Choroid plexus epithelial cell (primary cell): ENCODE measurements at regions not wholly inside any gene's neighbourhood (a gene's known extent, or its start where the extent isn't known, plus 50 kb on each side); places are given as distances from the start of the nearest gene placed in this dataset.

Source experiments
- DNase-seq: peaks from one replicate; pipeline ENCODE4 v3.0.0-alpha.2; 2010; ENCODE audit warnings: low read depth
- H3K4me3 ChIP-seq: 2 replicates; pipeline ENCODE4 v1.5.1; 2011; ENCODE audit warnings: low read depth, mild to moderate bottlenecking, control low read depth, low read length, moderate library complexity
- CTCF ChIP-seq: conservative IDR thresholded peaks from 2 replicates; pipeline ENCODE4 v1.5.1; 2011; ENCODE audit warnings: low read depth, mild to moderate bottlenecking, control low read depth, inconsistent platforms, low read length, moderate library complexity

- DNase-seq, result peak; percentile 14
- H3K4me3 ChIP-seq, result no peak overlapping the region
- peak; percentile 52 for TF ChIP-seq CTCF
Observed at GRCh38 chr12:104827587-104827986, 130.5 kb downstream of the SLC41A2 start.

- DNase-seq, result peak; percentile 23
- H3K4me3 ChIP-seq, result no peak overlapping the region
- peak; percentile 46 for TF ChIP-seq CTCF
Observed at GRCh38 chr12:104825408-104825807, 132.7 kb downstream of the SLC41A2 start.

GRCh38 chr12:104823985-104824461, 134.1 kb downstream of the SLC41A2 start:
- no peak for TF ChIP-seq CTCF
- H3K4me3 ChIP-seq, result no peak overlapping the region
- no peak for DNase-seq

- TF ChIP-seq CTCF, result no peak
Observed at GRCh38 chr12:104822941-104823340, 135.1 kb downstream of the SLC41A2 start.

GRCh38 chr12:104816845-104817503, 141.1 kb downstream of the SLC41A2 start:
- no peak for TF ChIP-seq CTCF
- no peak overlapping the region for H3K4me3 ChIP-seq
- no peak for DNase-seq

More at GRCh38 chr12:104822941-104823340, 135.1 kb downstream of the SLC41A2 start:
- no peak overlapping the region for H3K4me3 ChIP-seq
- DNase-seq, result no peak

- no peak for DNase-seq
- no peak for TF ChIP-seq CTCF
- no peak overlapping the region for H3K4me3 ChIP-seq
Observed at GRCh38 chr12:104815935-104816334, 142.2 kb downstream of the SLC41A2 start.

- no peak for TF ChIP-seq CTCF
- no peak overlapping the region for H3K4me3 ChIP-seq
- DNase-seq, result no peak
Observed at GRCh38 chr12:104814944-104815343, 143.1 kb downstream of the SLC41A2 start.
